Activated CD4-positive, alpha-beta T cell treated with anti-CD3 and anti-CD28 coated beads, Interleukin-2, amount 50 U/mL, for 16 hours (primary cell): ENCODE measurements at regions not wholly inside any gene's neighbourhood (a gene's known extent, or its start where the extent isn't known, plus 50 kb on each side); places are given as distances from the start of the nearest gene placed in this dataset.

Experiments used
- DNase-seq: peaks from one replicate; pipeline ENCODE4 v3.0.0-alpha.2; 2020

DNA sequence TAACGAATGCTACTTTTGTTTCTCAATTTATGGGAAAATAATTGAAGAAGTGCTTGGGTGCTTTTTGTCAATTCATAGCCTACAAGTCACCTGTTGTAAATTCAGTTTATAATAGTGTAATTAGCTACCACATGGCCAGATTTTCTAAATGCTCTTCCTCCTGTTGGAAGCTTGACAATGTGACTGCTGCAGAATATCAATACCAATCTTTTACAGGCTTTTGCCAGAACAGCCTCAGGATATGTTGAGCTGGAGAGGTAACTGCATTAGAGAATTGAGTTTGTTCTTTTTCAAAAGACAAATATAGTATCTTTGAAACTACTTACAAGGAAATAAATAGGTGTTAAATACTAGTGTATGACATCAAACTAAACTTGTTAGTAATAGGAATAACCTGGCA lies 277.8 kb downstream of the POU4F1 start:
- DNase-seq = no peak

DNA sequence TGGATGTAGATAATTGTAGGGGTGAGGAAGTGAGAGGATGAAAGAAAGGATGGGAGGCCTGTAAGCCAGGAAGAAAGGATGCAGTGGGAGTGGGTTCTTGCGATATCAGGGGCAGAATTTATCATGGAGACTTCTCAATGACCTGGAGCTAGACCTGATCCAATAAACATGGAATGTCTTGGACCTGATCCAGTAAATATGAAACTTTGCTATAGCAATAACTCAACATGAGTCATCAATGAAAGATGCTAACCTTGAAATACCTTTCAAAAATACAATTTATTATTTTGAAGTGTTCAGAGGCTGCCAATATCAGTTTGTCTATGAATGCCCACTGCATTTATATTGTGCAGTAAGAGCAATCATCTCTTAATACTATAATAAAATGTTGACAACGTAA lies 279.5 kb downstream of the POU4F1 start:
- no peak for DNase-seq

DNA sequence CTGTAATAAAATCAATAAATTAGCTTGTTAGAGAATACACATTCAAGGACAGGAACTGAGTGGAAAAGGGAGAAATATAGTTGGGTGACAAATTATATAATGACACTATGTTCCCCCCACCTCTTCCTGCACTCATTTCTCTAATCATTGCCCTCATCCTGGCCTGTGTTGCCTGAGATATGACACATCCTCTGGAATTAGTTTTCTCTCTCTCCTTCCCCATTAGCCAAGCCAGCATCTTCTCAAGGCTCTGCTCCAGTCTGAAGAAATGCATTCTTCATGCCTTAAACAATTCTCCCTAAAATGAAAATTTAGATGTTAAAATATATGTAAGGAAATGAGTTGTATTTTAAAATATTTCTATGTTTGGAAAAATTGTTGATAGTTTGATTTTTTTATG lies 280.3 kb downstream of the POU4F1 start:
- DNase-seq = no peak

DNA sequence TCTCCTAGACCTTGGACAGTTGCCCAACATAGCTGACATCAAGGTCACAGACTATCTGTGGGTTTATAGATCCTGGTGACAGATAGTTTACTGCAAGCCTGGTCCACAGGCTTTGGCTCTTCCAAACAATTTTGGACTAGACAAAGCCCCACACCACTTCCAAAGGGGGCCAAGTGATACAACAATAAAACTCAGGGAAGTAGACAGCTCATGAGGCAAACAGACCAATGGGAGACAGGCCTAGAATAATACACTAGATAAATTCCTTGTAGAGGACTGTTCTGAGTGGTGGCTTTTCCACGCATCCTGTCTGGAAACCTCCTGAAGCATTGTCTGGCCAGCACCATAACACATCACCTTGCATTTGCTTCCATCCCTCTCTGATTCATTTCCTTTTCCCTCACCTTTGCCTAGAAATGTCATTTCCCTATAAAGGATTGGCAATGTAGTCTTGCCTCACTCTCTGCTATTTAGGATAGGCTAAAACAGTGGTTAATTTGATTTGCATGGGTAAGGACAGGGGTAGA lies 284.2 kb downstream of the POU4F1 start:
- no peak for DNase-seq

DNA sequence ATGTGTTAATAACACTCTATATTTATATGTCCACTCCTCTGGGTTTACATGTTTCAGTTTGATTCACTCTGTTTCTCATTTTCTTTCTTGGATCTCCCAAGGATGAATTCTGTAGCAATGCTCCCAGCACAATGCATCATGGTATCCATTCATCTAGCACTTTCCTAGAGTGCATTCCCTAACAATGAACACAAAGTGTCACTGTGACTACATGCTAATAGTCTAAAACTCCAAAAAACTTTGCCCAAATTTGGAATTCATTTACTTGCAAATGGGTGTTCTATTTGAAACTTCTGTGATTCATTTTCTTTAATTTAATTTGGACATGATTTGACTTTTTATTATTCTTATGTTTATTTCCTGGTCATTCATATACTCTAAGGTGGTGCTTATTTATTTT lies 286.3 kb downstream of the POU4F1 start:
- DNase-seq = no peak

DNA sequence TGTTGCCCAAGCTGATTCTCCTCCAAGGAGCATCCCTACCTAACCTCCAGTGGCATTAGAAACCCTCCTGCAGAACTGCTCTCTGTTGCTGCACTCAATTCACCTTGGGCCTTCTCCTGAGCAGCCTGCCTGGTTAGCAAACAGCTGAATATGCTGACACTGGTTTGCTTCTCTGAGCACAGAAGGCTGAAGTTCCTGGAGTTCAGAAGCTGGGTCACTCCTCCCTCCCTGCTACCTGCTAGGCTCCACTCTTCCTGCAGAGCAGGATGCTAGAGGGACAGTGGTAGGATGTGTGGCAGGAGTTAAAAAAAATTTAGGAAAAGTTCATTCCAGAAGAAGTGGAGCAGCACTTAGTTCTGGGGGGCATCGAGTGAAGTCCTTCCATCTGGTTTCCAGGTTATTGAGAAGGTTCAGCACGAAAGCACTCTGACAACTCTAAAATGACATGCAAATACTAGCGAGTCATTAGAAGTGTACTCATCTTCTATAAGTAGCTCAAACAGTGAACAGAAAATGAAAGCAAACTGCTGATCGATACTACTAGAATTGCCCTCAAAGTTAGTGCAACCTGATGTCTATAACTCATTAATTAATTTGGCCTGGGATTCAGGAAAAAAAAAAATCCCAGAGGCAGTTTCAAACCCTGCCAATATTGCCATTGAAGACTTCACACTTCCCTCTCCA lies 293.7 kb downstream of the POU4F1 start:
- no peak for DNase-seq

DNA sequence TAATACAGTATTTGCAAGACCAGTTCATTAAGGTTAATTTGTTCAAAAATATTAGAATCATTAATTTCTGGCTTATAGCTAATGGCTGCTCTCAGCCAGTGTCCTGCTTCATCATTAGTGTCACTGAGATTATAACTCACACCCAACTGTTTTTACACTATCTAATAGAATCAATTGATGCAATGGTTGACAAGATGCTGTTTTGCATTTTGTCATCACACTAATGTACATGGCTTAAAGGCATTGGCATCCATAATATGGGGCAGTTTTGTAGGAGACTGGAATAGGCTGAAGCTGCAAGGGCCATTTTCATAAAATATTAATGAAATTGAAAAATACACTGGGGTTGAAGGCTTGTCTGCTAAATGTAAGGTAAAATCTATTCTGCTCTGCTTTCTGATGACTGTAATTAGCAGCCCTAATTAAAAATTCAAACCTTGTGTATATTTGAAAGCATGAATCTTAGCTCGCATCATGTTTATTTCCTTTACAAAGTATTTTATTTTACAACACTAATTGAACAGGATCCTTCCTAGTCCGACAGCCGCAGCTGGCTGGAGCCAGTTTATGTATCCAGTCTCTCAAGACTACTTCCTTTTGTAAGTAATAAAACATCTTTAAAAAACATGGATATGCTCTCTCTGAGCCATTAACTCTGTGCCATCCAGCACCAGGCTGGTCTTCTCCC lies 296.7 kb downstream of the POU4F1 start:
- no peak for DNase-seq

DNA sequence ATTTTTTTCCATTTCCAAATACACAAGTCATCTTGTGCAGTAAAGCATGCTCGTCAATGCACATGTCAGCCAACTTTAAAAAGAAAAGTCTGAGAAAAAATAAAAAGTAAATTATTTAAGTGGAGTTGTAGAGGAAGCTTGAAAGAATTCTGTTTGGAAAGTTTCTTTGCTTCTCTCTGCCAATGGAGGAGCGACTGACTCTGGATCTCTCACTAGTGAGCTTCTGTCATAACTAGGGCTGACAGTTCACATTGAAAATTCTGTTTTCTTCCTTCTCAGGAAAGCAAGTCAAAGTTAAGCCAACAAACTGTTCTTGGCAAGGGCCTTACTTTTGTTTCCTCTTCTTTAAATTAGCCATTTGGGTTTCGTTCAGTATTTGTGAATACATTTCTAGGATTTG lies 298.2 kb downstream of the POU4F1 start:
- no peak for DNase-seq

DNA sequence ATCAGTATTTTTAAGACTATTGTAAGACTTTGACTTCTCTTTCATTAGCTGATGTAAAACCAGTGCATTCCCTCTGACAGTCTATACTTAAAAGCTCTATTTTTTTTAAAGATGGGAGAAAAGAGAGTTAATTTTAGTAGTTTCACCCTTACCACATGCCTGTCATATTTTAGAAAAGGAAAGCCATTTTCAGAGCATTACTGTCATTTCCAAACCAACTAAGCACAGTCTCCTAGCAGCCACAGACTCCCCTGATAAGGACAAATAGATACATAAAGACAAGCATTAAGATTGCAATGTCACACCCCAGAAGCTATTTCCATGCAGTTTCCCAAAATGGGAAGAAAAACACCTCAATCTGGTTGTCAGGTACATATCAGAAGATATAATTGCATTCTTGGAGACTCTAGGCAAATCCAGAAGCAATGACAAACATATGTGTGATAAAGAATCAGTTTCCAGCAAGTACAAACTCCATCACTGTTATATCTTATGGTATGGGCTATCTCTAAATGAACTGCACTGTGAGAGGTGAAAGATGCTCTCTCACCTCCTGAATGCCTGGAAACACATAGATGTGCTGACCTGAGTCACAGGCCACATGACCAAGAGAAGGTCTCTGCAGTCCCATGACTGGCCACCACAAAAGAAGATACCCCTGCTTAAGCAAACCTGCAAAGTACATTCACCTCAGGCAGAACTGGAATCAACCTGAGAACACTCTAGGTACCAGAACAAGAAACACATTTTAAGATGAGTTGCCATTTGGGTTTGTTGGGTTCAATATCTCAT lies 303.3 kb downstream of the POU4F1 start:
- DNase-seq = peak; percentile 21

DNA sequence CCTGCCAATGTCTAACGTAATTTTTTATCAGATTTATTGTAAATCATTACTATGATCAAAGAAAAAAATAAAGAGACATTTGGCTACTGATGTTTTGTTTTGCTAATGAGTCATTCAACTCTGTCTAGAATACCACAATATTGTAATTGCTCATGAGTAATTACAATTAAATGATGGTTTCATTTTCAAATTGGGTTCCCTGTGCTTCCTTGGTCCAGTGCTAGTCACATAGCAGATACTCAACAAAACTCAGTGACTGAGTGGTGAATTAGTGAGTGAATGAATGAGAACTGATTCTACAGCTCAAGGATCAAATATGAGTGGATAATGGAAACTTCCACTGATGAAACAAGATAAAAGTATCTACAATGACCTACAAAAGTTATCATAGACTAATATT lies 304.7 kb downstream of the POU4F1 start:
- DNase-seq = peak; percentile 5

DNA sequence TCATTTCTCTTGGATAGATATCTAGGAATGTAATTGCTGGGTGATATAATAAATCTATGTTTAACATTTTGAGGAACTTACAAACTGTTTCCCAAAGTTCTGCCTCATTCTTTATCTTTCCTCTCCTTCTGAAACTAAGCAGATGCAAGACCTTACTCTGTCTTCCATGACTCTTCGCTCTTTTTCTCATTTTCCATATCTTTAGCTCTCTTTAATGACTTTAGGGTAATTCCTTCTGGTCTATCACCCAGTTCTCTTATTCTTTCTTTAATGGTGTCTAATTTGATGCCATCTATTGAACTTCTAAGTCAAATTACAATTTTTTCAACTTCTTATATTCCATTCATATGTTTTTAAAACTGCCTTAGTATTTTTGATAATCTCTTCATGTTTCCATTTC lies 316.6 kb downstream of the POU4F1 start:
- DNase-seq = no peak

DNA sequence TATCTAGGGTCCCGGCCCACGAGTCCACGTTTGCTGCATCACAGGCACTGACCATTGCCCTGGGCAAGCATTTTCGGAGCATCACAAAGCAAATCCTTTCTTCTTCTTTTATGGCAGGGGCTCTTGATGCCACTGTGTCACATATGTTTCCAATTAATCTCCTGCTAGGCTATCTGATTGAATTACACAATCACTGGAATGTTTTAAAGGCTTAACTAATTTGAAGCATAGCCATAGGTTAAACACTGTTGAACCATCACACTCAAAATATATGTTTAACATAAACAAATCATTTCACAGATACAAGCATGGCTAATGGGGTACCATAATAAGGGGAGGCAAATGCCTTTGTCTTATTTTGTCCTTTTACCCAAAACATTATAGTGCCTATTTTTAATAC lies 338.3 kb downstream of the POU4F1 start:
- no peak for DNase-seq

DNA sequence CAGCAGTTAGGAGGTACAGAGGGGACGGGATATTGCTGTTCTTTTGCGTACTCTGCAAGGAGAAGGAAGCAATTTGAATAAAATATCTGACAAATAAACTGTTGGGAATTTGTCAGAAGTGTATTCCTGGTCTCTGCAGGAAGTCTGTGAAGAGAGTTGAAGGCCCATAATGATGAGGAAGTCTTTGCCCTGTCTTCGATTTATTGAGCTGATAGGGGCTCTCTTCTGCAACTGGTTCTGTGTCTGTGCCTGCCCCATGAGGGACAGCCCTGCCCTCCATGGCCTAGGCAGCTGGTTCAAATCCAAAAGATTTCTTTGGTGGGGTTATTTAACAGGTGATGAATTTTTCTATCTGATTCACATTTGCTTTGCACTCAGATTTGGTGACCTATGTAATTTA lies 339.7 kb upstream of the EDNRB start:
- DNase-seq = no peak

DNA sequence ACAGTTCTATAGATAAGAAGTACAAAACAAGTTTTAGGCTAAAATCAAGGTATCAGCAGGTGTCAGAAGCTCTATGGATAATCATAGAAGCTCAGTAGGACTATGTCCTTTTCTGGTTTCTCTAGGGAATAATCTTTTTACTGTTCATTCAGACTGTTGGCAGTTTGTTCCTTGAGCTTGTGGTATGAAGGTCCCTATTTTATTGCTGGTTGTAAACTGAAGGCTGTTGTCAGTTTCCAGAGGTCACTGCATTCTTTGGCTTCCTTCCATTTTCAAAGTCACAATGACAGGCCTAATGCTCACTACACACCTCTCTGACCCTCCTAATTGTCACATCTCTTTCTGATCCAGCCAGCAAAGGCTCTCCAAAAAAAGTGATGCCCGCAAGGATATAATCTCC lies 337.9 kb upstream of the EDNRB start:
- DNase-seq = no peak

DNA sequence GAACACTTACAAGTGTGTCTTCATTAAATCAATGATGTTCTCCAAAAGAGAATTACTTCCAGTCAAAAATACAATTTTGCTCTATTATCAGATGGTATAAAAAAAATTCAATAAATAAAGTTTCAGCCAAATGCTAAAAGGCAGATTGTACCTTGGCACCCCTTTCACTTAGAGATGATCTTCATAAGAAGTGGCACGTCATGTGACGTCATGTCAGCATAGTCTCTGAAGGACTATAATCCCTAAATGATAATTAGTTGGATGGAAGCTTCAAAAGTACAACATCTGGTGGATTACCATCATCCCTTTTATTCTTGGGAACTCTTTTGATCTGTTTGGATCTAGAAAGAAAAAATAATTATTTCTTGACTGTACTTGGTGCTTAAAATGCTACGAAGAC lies 335.5 kb upstream of the EDNRB start:
- no peak for DNase-seq

DNA sequence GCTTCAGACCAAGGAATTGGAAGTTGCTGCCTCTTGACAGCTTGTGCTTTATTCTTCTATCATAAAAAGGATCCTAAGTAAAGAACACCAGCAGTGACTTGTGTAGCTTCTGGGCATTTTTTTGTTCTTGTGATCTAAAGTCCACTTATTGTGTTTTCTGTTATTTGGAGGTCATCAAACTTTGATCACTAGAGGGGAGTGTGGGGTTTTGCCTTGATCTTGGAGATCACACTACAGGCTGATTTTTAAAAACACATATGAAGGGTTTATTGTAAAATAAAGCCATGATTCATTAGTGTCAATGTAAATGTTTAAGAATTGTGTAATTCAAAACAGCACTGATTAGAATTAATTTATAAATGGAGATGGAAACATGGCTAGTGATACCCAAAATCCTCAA lies 328.7 kb upstream of the EDNRB start:
- no peak for DNase-seq

DNA sequence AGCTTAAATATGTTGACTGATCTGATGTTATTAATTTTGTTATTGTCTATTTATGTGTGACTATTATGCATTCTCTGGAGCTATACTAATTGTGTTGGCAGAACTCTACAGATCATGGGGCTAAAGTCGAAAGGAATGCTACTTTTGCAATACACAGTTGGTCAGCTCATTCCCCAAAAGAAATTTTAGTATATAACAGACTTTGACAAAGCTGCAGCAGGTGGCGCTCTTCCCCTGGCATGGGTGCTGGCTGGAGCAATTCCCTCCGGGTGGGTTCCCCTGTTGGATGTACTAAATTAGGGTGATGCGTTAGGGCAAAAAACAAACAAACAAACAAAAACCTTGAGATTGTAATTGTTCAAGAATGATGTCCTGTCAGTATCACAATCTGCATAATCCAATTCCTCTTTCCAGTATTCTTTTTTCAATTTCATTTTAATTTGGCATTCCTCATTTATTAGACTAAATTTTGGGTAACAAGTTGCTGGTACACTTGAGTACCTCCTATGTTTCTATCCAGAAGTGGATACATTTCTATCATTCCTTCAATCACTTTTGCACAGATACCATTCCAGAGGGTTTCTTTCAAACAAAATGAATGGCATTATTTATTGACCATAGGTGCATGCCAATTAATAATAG lies 322.8 kb upstream of the EDNRB start:
- DNase-seq = peak; percentile 14

DNA sequence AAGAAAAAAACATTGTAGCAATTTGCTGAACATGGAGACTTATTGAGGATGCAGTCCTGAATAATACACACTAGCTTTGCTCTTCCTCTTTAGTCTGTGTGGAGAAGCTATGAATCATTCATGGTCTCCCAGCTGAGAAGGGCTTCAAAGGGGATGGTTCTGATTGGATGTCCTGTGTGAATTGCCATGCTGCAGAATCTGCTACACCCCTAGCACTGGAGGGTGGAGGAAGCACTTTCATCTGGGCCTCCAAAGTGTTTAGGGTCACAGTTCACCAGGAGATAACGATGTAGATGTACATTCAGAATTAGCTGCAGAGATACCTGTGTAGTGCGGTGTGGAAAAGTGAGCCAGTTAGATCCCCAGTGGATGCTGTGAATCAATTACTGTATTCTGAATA lies 321.1 kb upstream of the EDNRB start:
- no peak for DNase-seq

DNA sequence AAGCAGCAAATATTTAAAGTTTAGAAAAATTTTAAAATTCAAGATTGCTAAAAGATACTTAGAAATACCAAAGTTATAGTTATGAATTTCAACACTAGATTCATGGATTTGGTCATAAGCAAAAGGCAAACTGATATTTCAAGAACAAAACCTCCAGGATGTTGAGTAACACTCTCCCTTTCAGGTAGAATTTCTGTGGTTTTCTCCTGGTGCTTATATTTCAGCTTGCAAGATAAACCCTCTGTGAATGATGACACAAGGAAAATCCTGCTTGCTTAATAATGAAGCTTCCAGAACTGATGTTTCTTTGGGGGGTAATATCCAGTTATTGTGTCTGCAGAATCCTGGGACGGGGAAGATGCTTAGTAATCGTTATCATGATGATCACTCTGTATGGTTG lies 320.3 kb upstream of the EDNRB start:
- no peak for DNase-seq

DNA sequence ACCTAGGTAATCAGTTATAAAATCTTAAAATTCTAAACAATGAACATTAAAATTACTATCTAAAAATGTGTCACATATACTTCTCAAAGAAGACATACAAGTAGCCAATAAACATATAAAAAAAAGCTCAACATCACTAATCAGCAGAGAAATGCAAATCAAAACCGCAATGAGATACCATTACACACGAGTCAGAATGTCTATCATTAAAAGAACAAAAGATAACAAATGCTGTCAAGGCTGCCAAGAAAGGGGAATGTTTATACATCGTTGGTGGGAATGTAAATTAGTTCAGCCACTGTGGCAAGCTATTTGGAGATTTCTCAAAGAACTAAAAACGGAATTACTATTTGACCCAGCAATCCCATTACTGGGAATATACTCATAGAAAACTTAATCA lies 310.3 kb upstream of the EDNRB start:
- DNase-seq = no peak

DNA sequence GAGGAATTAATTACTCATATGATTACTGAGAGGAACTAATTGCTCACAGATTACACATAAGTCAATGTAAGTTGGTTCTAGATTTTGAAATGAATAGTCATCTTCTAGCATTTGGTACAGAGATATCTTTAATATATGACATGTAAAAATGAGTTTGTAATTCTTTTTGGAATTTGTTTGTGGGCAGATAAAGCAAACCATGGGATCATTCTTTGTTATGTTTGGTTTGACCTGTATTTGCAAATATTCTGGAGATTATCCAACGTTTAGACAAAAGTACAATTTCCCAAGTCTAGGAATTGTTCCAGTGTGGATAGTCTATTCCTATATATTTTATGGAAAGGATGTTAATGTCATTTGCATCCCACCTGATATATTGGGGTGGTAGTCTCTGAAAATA lies 309.6 kb upstream of the EDNRB start:
- no peak for DNase-seq

DNA sequence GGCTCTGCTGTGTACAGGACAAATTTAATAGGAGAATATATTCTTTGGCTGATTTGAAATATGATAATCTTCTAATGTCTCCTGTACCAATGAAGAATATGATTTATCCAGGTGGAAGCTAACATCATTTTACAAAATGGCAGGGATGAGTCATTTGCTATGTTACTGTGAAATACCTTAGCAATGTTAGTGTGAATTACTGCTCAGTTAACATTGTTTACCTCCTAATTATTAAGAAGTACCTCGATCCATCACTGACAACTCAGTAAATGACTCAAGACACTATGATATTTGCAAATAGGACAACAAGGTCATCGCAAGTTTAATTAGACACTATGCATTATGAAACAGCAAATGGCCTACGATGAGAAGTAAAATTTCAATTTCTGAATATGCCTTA lies 309.1 kb upstream of the EDNRB start:
- no peak for DNase-seq

DNA sequence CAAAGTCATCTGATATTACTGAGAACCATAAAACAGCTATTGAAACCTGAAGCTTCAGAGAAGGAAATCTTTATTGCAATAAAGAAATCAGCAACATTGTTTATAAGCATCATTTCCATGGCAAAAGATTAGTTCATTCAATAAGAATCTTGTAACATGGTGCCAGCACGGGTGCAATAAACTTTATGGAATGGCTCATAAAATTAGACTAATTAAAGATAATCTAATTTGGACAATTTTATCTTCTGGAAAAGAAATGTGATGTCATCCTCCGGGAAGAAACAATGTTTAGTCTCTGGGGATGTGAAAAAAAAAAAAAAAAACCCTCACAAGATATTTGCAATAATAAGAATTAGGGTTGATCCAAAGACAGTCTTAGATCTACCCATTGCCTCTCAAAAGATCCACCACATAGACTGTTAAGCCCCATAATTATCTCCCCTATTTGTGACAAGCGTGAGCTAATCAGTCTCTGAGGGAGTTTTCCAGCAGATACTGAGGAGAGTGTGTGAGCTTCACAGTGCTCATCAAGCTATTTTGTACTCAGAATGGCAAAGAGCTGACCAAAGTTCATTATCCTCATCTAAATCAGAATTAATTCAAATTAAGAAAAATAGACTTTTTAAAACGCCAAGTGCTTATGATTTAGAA lies 297.0 kb upstream of the EDNRB start:
- DNase-seq = no peak
